ENCODE measurements at regions not wholly inside any gene's neighbourhood (a gene's known extent, or its start where the extent isn't known, plus 50 kb on each side); places are given as distances from the start of the nearest gene placed in this dataset.
A peak's percentile ranks its signal among the peaks of the same experiment; 100 is the strongest.

GRCh38 chr9:129323376-129323998, 145.4 kb upstream of the IER5L start:
- Histone ChIP-seq H3K27me3 (no peaks in the 10 kb centered on the region), H3K36me3 (no peaks in the 10 kb centered on the region), H3K27ac (peak overlapping the region in 3 of 4 donors; percentile 14 to 84 (median 76)), H3K9me3 (no peaks in the 10 kb centered on the region), H3K4me3 (no peak overlapping the region), H3K4me1 (peaks cover 23 to 30% of the 10 kb centered on the region in 2 donors)
- in situ Hi-C loops (cut with MboI; ENCODE audit: low sequenced_read_pairs in 4 of 4) (no loop called here), intact Hi-C loops (cut with DNase I; ENCODE audit: low total_unique reads) (loop anchor here (5.0 kb wide), 1 partner anchor 146 kb away; the partner anchor contains the start of gene IER5L)
- ATAC-seq = no peak
- TF ChIP-seq POLR2A (IDR thresholded peaks at IDR 0.05) (no peak), CTCF (IDR thresholded peaks at IDR 0.05 in 4 of 5, conservative IDR thresholded peaks at IDR 0.05 in 1 of 5) (no peak)
- no peak for DNase-seq

GRCh38 chr9:129322641-129323375, 144.7 kb upstream of the IER5L start:
- in situ Hi-C loops (cut with MboI; ENCODE audit: low sequenced_read_pairs in 4 of 4) = no loop called here
- H3K36me3 ChIP-seq = no peaks in the 10 kb centered on the region

GRCh38 chr9:129322022-129322621, 144.1 kb upstream of the IER5L start:
- Histone ChIP-seq H3K9me3 (no peaks in the 10 kb centered on the region), H3K4me1 (peaks cover 31 to 35% of the 10 kb centered on the region in 2 donors), H3K27ac (peak overlapping the region; percentile 60 to 84 (median 75)), H3K27me3 (no peaks in the 10 kb centered on the region), H3K36me3 (no peaks in the 10 kb centered on the region), H3K4me3 (no peak overlapping the region)
- peak in 1 of 2 donors; percentile 7 for DNase-seq
- TF ChIP-seq CTCF (IDR thresholded peaks at IDR 0.05 in 4 of 5, conservative IDR thresholded peaks at IDR 0.05 in 1 of 5) = no peak
- no peak for TF ChIP-seq POLR2A (IDR thresholded peaks at IDR 0.05)
- intact Hi-C loops (cut with DNase I; ENCODE audit: low total_unique reads) (loop anchor here (5.0 kb wide), 1 partner anchor 145 kb away; the partner anchor contains the start of gene IER5L), in situ Hi-C loops (cut with MboI; ENCODE audit: low sequenced_read_pairs in 4 of 4) (no loop called here)
- ATAC-seq = no peak

More at GRCh38 chr9:129322641-129323375, 144.7 kb upstream of the IER5L start:
- intact Hi-C loops (cut with DNase I; ENCODE audit: low total_unique reads) = loop anchor here (5.0 kb wide), 1 partner anchor 146 kb away; the partner anchor contains the start of gene IER5L
- H3K27me3 ChIP-seq = no peaks in the 10 kb centered on the region
- H3K9me3 ChIP-seq = no peaks in the 10 kb centered on the region
- no peak for TF ChIP-seq CTCF (IDR thresholded peaks at IDR 0.05 in 4 of 5, conservative IDR thresholded peaks at IDR 0.05 in 1 of 5)
- TF ChIP-seq POLR2A (IDR thresholded peaks at IDR 0.05) = no peak
- H3K27ac ChIP-seq = peak overlapping the region; percentile 14 to 84 (median 75)
- no peak overlapping the region for H3K4me3 ChIP-seq
- H3K4me1 ChIP-seq = peaks cover 28 to 31% of the 10 kb centered on the region in 2 donors
- DNase-seq = no peak
- ATAC-seq = no peak

GRCh38 chr9:129321286-129322021, 143.4 kb upstream of the IER5L start:
- ATAC-seq = no peak
- peaks cover 33 to 38% of the 10 kb centered on the region in 2 donors for H3K4me1 ChIP-seq

More at GRCh38 chr9:129321286-129322021, 143.4 kb upstream of the IER5L start:
- H3K27me3 ChIP-seq = no peaks in the 10 kb centered on the region
- in situ Hi-C loops (cut with MboI; ENCODE audit: low sequenced_read_pairs in 4 of 4) = no loop called here
- no peak for TF ChIP-seq CTCF (IDR thresholded peaks at IDR 0.05 in 4 of 5, conservative IDR thresholded peaks at IDR 0.05 in 1 of 5)
- TF ChIP-seq POLR2A (IDR thresholded peaks at IDR 0.05) = no peak
- peak in 1 of 2 donors; percentile 5 for DNase-seq
- peak overlapping the region; percentile 60 to 84 (median 75) for H3K27ac ChIP-seq
- no peaks in the 10 kb centered on the region for H3K9me3 ChIP-seq
- peak overlapping the region; percentile 39 to 62 (median 48) for H3K4me3 ChIP-seq
- intact Hi-C loops (cut with DNase I; ENCODE audit: low total_unique reads) = loop anchor here (5.0 kb wide), 1 partner anchor 144 kb away; the partner anchor contains the start of gene IER5L
- no peaks in the 10 kb centered on the region for H3K36me3 ChIP-seq
